H1 (cell line): ENCODE measurements at regions not wholly inside any gene's neighbourhood (a gene's known extent, or its start where the extent isn't known, plus 50 kb on each side); places are given as distances from the start of the nearest gene placed in this dataset.

ENCODE experiments used
- CTCF ChIP-seq, 3 experiments: IDR thresholded peaks; 1 replicate in 2 of 3; 2 replicates in 1 of 3; pipeline versions ENCODE4 v1.5.1 to v1.6.1; 2011; ENCODE audit warnings: low read length in 3 of 3, mild to moderate bottlenecking in 3 of 3, inconsistent platforms in 2 of 3, low read depth in 1 of 3, moderate library complexity in 1 of 3; ENCODE audit not compliant: insufficient read depth in 1 of 3; ENCODE audit errors: control extremely low read depth in 1 of 3
- GTF2F1 ChIP-seq: IDR thresholded peaks from 2 replicates; pipeline ENCODE4 v1.6.1; 2012; ENCODE audit warnings: low read depth, low read length, improper control_type of control experiment, borderline replicate concordance
- NRF1 ChIP-seq: IDR thresholded peaks from 2 replicates; pipeline ENCODE4 v1.6.1; 2011; ENCODE audit warnings: mild to moderate bottlenecking, low read depth, low read length, improper control_type of control experiment
- RFX5 ChIP-seq: IDR thresholded peaks from 2 replicates; pipeline ENCODE4 v1.6.1; 2011; ENCODE audit warnings: low read depth, low read length, improper control_type of control experiment, borderline replicate concordance

- TF ChIP-seq RFX5 (no peak), NRF1 (no peak), GTF2F1 (no peak), CTCF (IDR thresholded peaks at IDR 0.05; ENCODE audit: control extremely low read depth in 1 of 3, insufficient read depth in 1 of 3, low read depth in 1 of 3, low read length in 3 of 3) (no peak)
Measured at GRCh38 chr12:14187002-14187401, 178.5 kb upstream of the ATF7IP start.
